ENCODE measurements at regions not wholly inside any gene's neighbourhood (a gene's known extent, or its start where the extent isn't known, plus 50 kb on each side); places are given as distances from the start of the nearest gene placed in this dataset.

DNA sequence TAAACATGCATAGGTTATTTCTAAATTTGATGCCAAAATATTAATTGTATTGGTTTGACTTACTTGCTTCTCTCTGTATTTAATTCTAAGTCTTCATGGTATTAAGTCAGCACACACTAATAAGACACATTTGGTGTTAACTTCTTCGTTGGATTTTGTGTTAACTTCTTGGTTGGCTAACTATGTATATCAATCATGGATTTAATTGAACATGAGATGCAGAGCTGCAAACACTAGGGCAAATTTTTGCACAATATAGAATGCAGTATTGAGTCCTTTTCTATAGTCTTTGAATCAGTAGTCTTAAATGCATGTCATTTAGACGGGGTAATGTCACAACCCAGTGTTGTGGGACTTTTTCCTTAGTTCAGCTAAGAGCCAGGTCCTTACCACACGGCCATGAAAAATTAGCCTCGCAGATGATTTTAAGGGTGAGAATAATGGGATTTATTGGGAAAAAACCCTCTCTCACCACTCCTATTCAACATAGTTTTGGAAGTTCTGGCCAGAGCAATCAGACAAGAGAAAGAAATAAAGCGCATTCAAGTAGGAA is 142.9 kb upstream of the TRIM24 start:
- TF ChIP-seq, protein P1, sequence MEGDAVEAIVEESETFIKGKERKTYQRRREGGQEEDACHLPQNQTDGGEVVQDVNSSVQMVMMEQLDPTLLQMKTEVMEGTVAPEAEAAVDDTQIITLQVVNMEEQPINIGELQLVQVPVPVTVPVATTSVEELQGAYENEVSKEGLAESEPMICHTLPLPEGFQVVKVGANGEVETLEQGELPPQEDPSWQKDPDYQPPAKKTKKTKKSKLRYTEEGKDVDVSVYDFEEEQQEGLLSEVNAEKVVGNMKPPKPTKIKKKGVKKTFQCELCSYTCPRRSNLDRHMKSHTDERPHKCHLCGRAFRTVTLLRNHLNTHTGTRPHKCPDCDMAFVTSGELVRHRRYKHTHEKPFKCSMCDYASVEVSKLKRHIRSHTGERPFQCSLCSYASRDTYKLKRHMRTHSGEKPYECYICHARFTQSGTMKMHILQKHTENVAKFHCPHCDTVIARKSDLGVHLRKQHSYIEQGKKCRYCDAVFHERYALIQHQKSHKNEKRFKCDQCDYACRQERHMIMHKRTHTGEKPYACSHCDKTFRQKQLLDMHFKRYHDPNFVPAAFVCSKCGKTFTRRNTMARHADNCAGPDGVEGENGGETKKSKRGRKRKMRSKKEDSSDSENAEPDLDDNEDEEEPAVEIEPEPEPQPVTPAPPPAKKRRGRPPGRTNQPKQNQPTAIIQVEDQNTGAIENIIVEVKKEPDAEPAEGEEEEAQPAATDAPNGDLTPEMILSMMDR (IDR thresholded peaks at IDR 0.05) = no peak
- no peak for TF ChIP-seq POLR2A (IDR thresholded peaks at IDR 0.05)
